Fibroblast of upper back skin (primary cell): ENCODE measurements at regions not wholly inside any gene's neighbourhood (a gene's known extent, or its start where the extent isn't known, plus 50 kb on each side); places are given as distances from the start of the nearest gene placed in this dataset.
"Not testable (repeated sequence)": the region's sequence is repeated elsewhere in the genome, so short reads cannot be mapped to it uniquely, and the experiment has no call there.

ENCODE experiments used
- DNase-seq: peaks from one replicate; pipeline ENCODE4 v3.0.0-alpha.2; 2013

- DNase-seq: peak; percentile 18
Observed at GRCh38 chr22:33221568-33221967, 163.4 kb upstream of the SYN3 start.

- no peak for DNase-seq
Observed at GRCh38 chr22:33220476-33221080, 162.4 kb upstream of the SYN3 start.

DNA sequence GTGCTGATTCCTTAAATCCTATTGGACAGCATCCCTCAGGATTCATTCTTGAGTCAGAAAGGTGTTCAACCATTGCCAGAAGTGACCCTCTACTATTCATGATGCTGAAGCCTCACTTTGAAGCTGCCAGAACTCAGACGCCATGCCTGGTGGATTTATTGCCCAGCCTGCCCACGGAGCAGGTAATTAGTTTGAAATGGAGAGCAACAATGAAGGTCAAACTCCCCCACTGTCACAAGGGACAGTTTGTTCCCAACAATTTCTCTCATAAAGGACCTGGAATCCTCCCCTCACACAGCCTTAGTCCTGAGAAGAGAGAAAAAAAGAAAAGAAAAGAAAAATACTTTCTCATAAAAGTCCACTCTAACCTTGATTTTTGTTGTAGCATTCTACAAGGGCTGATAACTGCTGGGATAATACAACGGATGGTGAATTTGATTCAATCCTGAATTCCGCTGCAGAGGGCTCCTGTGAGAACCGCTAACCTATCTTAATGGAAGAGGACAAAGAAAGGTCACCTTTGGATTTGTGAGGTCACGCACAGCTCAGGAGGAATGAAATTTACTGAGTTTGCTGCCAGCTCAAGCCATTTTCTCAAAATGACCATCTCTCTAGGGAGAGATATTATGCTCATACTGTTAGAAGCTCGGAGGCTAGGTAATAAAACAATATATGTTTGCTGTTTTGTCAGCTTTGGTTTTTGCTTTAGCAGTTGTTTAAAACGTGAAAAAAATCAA is 161.6 kb upstream of the SYN3 start:
- no peak for DNase-seq

- no peak for DNase-seq
Observed at GRCh38 chr22:33213383-33214075, 155.3 kb upstream of the SYN3 start.

DNA sequence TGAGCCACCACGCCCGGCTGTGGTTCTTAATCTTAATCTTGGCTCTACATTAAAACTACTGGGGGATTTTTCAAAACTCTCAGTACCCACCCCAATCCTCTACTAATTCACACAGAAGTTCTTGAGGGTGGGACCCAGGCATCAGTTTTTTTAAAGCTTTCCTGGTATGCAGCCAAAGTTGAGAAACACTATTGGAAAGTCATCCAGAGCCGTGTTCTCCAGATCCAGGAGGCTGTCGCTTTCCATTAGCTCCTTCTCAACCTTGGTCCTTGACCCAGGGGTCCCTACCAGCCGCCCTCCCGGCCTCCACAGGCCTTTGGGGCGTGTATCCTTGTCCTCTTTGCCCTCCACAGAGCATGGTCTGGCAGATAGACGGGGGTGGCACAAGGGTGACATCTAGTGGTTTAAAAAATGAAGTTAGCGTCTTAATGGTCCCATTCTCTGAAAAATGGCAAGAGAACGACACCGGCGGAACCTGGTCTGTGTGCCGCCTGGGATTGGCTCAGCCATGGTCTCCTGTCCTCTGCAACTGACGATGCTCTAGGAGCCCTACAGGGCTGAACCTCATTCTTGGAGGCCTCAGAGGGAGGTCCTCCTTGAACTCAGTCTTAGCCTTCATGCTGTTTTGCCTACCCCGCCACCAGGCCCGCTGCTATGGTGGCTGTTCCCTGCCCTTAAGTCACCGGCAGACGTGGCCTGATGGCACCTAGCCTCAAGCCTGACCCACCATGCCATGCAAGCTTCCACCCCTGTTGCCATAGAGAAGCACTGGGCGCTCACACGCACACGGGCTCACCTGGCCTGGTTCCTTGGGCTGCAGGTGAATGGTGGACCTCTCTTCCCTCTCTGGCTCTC is 152.0 kb upstream of the SYN3 start:
- peak; percentile 20 for DNase-seq

DNA sequence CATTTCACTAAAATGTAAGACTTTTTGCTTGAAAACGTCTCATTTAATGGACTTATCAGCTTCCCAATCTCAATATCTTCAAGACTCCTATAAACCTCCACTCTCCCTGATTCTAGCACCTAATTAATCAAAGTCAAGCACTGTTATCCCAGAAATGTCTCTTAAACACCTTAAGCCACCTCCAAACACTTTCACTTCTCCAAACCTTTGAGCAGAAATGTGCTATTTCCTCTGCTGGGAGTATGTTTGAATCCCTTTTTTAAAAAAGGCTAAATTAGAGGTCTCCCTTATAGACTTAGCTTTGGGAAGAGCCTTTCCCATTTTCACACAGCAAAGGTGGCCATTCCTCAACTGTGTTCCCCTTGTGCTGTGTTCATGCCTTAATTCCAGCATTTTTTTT is 146.2 kb upstream of the SYN3 start:
- DNase-seq: no peak

GRCh38 chr22:33202455-33202854 is 144.3 kb upstream of the SYN3 start:
- no peak for DNase-seq

DNA sequence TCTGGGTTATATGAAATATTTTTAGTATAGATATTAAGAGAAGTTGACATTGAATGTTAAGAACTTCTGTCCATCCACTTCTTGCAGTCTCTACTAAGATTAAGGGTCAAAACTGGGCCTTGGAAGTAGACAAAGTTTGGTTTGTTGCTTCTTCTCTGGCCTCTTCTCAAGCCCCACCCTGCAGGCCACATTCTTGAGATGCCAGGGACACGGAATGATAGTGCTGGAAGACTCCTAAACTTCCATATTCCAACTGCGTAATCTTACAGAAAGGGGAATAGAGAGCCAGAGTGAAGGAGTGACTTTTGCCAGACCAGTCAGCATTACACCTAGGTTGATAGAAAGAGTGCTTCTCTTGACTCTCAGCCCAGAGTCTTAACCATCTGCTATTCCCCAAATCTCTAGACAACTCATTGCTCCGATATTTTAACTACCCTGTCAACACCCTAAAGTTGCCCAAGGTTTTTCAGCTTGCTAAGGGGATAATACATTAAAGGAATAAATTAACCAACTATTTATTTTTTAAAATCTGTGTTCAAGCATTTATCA is 136.4 kb upstream of the SYN3 start:
- DNase-seq: no peak

GRCh38 chr22:33192156-33192555 is 134.0 kb upstream of the SYN3 start:
- no peak for DNase-seq

GRCh38 chr22:33188326-33188725 is 130.1 kb upstream of the SYN3 start:
- DNase-seq: no peak

GRCh38 chr22:33186816-33187215 is 128.6 kb upstream of the SYN3 start:
- DNase-seq: no peak

DNA sequence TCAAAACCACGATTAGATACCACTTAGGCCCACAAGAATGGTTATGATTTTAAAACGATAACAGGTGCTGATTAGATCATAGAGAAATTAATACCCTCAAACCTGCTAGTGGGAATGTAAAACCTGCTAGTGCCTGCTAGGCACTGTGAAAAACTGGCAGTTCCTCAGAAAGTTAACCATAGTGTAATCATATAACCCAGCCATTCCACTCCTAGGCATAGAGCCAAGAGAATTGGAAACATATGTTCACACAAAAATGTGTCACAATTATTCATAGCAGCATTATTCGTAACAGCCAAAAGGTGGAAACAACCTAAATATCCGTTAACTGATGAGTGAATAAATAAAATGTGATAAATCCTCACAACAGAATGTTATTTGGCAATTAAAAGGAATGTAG is 122.2 kb upstream of the SYN3 start:
- peak; percentile 34 for DNase-seq

- no peak for DNase-seq
Observed at GRCh38 chr22:33167998-33168790, 110.0 kb upstream of the SYN3 start.

GRCh38 chr22:33166206-33166605 is 108.0 kb upstream of the SYN3 start:
- no peak for DNase-seq

DNA sequence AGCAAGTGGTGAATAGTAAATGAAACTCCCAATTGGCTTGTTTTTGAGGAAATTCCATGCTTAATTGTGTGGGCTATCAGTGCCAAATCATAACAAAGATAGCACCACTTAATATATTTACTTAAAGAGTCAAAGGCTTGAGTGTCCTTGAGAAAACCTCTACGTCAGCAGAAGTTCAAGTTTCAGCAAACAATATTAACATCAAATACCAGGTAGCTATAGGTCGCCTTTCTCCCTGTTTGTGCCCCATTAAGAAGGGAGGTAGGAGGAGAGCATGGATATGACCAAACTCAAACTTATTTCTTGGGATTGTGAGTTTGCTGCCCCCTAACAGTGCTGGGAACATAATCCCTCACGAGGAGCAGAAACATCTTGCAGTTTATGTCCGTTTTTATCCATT is 105.6 kb upstream of the SYN3 start:
- no peak for DNase-seq

DNA sequence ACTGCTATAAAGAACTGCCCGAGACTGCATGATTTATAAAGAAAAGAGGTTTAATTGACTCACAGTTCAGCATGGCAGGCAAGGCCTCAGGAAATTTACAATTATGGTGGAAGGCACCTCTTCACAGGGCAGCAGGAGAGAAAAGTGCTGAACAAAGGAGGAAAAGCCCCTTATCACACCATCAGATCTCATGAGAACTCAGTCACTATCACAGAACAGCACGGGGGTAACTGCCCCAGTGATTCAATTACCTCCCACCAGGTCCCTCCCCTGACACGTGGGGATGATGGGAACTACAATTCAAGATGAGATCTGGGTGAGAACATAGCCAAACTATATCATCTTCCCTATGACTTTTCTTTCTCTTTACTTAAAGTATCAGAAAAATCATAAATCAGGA is 104.0 kb upstream of the SYN3 start:
- no peak for DNase-seq

DNA sequence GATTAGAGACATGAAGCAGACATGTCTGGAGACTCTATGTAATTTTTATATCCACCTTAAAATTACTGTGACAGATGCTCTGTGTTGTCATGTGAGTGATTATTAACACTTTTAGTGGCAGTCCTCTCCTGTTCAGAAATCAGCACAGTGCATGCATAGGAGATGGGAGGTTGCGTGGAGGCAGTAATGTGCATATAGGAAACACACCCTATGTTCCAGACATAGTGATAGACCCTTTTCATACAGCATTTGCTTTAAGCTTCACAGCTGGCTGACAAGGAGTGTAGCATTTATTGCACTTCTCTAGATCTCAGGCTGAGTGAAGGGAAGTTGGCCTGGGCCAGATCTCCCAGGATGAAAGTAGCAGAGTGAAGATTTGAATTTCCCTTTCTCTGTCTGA is 102.3 kb upstream of the SYN3 start:
- no peak for DNase-seq

- DNase-seq: not testable (repeated sequence)
Observed at GRCh38 chr22:33154967-33155366, 96.8 kb upstream of the SYN3 start.

- no peak for DNase-seq
Observed at GRCh38 chr22:33149611-33150010, 91.4 kb upstream of the SYN3 start.

GRCh38 chr22:33144721-33145120 is 86.5 kb upstream of the SYN3 start:
- no peak for DNase-seq

DNA sequence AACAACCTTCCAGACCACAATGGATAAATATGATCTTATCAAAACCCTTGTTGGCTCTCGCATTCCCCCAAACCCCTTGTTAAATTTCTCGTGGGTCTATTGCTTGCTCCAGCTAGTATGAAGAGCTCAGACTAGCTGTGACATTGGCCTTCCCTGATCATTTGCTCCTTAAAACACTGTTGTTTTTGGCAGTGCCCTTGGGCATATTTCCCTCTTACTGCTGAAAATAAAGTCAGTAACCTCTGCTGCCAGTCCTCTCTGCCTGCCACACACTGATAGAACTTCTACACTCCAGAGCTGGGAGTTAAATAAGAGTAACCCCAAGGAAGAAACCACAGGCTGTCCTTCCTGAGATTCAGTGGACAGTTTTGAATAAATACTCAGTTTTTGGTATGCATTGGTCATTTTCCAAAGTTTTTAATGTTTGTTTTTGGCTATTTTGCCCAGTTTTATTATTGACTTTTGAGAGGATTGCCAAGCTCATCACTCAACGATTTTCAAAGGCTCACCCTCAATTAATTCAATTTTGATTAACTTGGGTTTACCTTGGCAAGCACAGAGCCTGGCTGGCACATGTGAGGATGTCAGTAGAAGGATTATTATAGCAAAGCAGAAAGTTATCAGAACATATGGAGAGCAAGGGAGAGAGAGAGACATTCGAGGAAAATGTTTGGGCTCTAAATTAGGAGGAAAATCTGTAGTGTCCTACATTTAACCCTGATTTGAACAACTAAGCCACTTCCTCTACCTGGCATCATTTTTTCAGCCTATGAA is 84.3 kb upstream of the SYN3 start:
- DNase-seq: no peak
